ENCODE measurements at regions not wholly inside any gene's neighbourhood (a gene's known extent, or its start where the extent isn't known, plus 50 kb on each side); places are given as distances from the start of the nearest gene placed in this dataset.

DNA sequence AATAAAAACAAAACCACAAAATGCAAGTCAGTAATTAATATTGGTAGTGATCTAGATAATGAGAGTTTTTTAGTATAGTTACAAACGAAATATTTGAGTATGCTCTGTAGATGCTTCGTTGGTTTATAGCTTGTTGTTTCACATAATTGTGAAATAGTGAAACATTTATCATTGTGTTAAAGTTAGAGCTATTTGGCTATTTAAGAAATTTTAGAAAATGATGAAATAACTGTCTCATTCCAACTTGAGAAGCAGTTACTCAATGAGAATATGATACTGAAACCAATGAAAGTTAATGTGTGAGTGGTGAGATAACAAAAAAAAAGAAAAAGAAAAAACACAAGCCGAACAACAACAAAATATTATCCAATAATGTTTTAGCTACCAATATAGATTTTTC lies 475.6 kb upstream of the ZEB2 start:
- no peak overlapping the region for H3K27ac Mint-ChIP-seq
- TF ChIP-seq, protein P1, sequence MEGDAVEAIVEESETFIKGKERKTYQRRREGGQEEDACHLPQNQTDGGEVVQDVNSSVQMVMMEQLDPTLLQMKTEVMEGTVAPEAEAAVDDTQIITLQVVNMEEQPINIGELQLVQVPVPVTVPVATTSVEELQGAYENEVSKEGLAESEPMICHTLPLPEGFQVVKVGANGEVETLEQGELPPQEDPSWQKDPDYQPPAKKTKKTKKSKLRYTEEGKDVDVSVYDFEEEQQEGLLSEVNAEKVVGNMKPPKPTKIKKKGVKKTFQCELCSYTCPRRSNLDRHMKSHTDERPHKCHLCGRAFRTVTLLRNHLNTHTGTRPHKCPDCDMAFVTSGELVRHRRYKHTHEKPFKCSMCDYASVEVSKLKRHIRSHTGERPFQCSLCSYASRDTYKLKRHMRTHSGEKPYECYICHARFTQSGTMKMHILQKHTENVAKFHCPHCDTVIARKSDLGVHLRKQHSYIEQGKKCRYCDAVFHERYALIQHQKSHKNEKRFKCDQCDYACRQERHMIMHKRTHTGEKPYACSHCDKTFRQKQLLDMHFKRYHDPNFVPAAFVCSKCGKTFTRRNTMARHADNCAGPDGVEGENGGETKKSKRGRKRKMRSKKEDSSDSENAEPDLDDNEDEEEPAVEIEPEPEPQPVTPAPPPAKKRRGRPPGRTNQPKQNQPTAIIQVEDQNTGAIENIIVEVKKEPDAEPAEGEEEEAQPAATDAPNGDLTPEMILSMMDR (IDR thresholded peaks at IDR 0.05; ENCODE audit: unreplicated experiment), result no peak
- H3K4me1 Mint-ChIP-seq (ENCODE audit: low read depth), result no peaks in the 10 kb centered on the region

DNA sequence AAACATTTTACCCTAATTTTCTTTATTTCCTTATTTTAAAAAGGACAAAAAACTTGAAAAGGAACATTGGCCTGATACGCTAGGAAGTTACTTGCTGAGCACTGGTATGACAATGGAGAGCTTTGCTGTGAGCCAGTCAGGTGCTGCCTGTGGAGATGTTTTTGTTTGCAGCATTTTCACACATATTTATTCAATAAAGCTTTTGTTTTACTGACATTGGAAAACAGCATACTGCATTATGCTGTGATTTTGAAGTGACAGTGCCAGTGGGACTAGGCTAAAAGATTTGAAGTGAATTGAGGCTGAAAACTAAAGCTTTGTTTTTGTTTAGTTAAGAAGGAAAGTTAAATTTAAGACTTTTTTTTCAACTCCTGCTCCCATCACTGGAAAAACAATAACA lies 470.7 kb upstream of the ZEB2 start:
- Mint-ChIP-seq H3K36me3 (ENCODE audit: insufficient read depth) (peaks cover 5% of the 10 kb centered on the region), H3K9me3 (ENCODE audit: low read depth) (peaks cover 18% of the 10 kb centered on the region), H3K27ac (no peak overlapping the region), H3K4me1 (ENCODE audit: low read depth) (no peaks in the 10 kb centered on the region), H3K4me3 (ENCODE audit: low read depth) (no peak overlapping the region), H3K27me3 (no peaks in the 10 kb centered on the region)
- no peak for DNase-seq (ENCODE audit: low spot score, unreplicated experiment)
- TF ChIP-seq, protein P1 (IDR thresholded peaks at IDR 0.05; ENCODE audit: unreplicated experiment), result no peak

More for the DNA sequence above, 475.6 kb upstream of the ZEB2 start:
- DNase-seq (ENCODE audit: low spot score, unreplicated experiment), result no peak
- Mint-ChIP-seq H3K4me3 (ENCODE audit: low read depth) (no peak overlapping the region), H3K27me3 (no peaks in the 10 kb centered on the region), H3K9me3 (ENCODE audit: low read depth) (no peaks in the 10 kb centered on the region), H3K36me3 (ENCODE audit: insufficient read depth) (no peaks in the 10 kb centered on the region)

DNA sequence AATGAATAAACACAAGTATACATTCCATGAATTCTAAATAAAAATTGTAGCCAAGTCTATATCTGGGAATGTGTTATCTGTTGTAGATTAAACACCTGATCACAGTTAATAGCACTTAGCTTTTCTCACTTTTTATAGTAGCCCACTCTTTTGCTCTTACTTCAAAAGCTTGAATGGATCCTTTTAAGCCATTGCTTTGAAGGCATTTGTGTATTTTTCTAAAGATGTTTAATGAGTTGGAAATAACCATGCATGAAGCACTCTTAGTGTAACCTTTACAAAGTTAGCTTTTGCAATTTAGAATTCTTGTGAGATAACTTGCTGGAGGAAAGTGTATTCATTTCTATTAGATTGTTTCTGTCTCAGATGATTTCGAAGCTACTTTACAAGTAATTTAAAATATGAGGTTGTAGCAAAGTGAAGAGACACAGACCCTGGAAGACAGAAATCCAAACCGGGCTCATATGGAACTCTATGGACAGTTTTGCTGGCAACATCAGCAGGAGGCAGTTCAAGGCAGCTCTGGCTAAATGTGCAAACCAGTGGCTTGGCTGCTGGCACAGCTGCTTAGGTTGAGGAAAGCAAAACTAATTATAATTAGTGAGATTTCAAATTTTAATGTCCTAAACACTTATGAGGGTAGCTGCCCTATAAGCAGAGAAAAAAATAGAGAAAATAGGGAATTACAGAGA lies 469.8 kb upstream of the ZEB2 start:
- TF ChIP-seq, protein P1 (IDR thresholded peaks at IDR 0.05; ENCODE audit: unreplicated experiment), result no peak
- Mint-ChIP-seq H3K36me3 (ENCODE audit: insufficient read depth) (peaks cover 5% of the 10 kb centered on the region), H3K27ac (no peak overlapping the region), H3K4me1 (ENCODE audit: low read depth) (no peaks in the 10 kb centered on the region), H3K9me3 (ENCODE audit: low read depth) (peaks cover 21% of the 10 kb centered on the region), H3K4me3 (ENCODE audit: low read depth) (no peak overlapping the region), H3K27me3 (no peaks in the 10 kb centered on the region)
- DNase-seq (ENCODE audit: low spot score, unreplicated experiment), result no peak

DNA sequence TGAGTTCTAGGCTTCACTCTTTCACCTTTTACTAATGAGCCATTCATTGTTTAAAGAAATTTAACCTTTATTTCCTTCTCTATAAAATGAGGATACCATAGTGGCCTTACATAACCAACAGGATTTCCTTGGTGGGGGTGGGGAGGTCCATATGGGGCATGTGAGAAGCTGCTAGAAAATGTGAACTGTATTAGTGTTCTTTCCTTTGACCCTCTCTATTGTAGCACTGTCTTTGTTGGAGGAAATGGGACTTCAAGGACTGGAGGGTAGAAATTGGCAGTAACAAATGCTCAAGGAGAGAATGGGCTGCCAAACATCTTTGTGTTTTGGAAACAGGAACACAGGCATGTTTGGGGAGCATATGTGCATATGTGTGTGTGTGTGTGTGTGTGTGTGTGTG lies 468.7 kb upstream of the ZEB2 start:
- Mint-ChIP-seq H3K4me1 (ENCODE audit: low read depth) (no peaks in the 10 kb centered on the region), H3K9me3 (ENCODE audit: low read depth) (peaks cover 21% of the 10 kb centered on the region), H3K27ac (no peak overlapping the region), H3K4me3 (ENCODE audit: low read depth) (no peak overlapping the region), H3K36me3 (ENCODE audit: insufficient read depth) (peaks cover 5% of the 10 kb centered on the region), H3K27me3 (no peaks in the 10 kb centered on the region)
- TF ChIP-seq, protein P1 (IDR thresholded peaks at IDR 0.05; ENCODE audit: unreplicated experiment), result no peak
- no peak for DNase-seq (ENCODE audit: low spot score, unreplicated experiment)

DNA sequence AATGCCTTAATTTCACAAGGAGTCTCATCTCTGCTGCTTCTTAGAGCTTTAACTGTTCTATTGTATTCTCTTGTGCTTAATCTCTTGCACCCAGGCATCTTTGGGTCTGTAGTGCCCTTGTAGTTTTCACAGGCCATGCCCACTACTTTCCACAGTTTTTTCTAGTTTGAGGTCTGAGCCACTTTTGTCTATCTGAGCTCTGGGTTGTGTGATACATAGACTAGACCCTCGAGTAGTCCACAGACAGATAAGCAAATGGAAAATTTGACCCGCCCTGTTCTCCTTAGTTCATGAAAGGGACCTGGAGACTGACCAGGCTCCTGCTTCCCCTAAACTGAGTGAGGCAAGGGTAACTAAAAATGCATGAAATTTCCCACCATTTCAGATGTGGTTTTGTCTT lies 466.8 kb upstream of the ZEB2 start:
- H3K27ac Mint-ChIP-seq, result no peak overlapping the region
- TF ChIP-seq, protein P1 (IDR thresholded peaks at IDR 0.05; ENCODE audit: unreplicated experiment), result no peak
- H3K4me3 Mint-ChIP-seq (ENCODE audit: low read depth), result no peak overlapping the region
- peaks cover 5% of the 10 kb centered on the region for H3K36me3 Mint-ChIP-seq (ENCODE audit: insufficient read depth)
- H3K4me1 Mint-ChIP-seq (ENCODE audit: low read depth), result peaks cover 2% of the 10 kb centered on the region
- DNase-seq (ENCODE audit: low spot score, unreplicated experiment), result no peak
- peaks cover 4% of the 10 kb centered on the region for H3K27me3 Mint-ChIP-seq
- peaks cover 21% of the 10 kb centered on the region for H3K9me3 Mint-ChIP-seq (ENCODE audit: low read depth)

All from progenitor cell of endocrine pancreas (in vitro differentiated cells).